ENCODE measurements at regions not wholly inside any gene's neighbourhood (a gene's known extent, or its start where the extent isn't known, plus 50 kb on each side); places are given as distances from the start of the nearest gene placed in this dataset.

GRCh38 chr1:199204231-199204630 is 565.4 kb downstream of the PTPRC start:
- no peaks in the 10 kb centered on the region for H3K36me3 ChIP-seq (ENCODE audit: insufficient read depth, low read length)
- H3F3A ChIP-seq (ENCODE audit: insufficient read depth, low read length, poor library complexity, severe bottlenecking) = no peaks in the 10 kb centered on the region
- H3K4me2 ChIP-seq (ENCODE audit: low read length) = no peak overlapping the region
- H4K20me1 ChIP-seq (ENCODE audit: insufficient read depth) = no peaks in the 10 kb centered on the region
- H3K9me3 ChIP-seq (ENCODE audit: low read length) = peaks cover 3% of the 10 kb centered on the region
- H3K9me2 ChIP-seq (ENCODE audit: insufficient read depth, low read length) = no peaks in the 10 kb centered on the region
- H2AFZ ChIP-seq (ENCODE audit: low read depth, low read length) = no peak overlapping the region
- H3K4me3 ChIP-seq (ENCODE audit: low read length) = no peak overlapping the region
- TF ChIP-seq EP300 (conservative IDR thresholded peaks at IDR 0.05; ENCODE audit: poor library complexity, severe bottlenecking) (no peak), EZH2 (IDR thresholded peaks at IDR 0.05; ENCODE audit: borderline replicate concordance, insufficient read depth, low read length, poor library complexity, severe bottlenecking) (no peak), TAF1 (IDR thresholded peaks at IDR 0.05; ENCODE audit: low read depth) (no peak), MXI1 (conservative IDR thresholded peaks at IDR 0.05; ENCODE audit: poor library complexity, severe bottlenecking) (no peak), RAD21 (conservative IDR thresholded peaks at IDR 0.05) (no peak), REST (IDR thresholded peaks at IDR 0.05; ENCODE audit: borderline replicate concordance) (no peak), SMC3 (conservative IDR thresholded peaks at IDR 0.05; ENCODE audit: poor library complexity) (no peak), POLR2AphosphoS5 (IDR thresholded peaks at IDR 0.05) (no peak)
- TF ChIP-seq, protein P1, sequence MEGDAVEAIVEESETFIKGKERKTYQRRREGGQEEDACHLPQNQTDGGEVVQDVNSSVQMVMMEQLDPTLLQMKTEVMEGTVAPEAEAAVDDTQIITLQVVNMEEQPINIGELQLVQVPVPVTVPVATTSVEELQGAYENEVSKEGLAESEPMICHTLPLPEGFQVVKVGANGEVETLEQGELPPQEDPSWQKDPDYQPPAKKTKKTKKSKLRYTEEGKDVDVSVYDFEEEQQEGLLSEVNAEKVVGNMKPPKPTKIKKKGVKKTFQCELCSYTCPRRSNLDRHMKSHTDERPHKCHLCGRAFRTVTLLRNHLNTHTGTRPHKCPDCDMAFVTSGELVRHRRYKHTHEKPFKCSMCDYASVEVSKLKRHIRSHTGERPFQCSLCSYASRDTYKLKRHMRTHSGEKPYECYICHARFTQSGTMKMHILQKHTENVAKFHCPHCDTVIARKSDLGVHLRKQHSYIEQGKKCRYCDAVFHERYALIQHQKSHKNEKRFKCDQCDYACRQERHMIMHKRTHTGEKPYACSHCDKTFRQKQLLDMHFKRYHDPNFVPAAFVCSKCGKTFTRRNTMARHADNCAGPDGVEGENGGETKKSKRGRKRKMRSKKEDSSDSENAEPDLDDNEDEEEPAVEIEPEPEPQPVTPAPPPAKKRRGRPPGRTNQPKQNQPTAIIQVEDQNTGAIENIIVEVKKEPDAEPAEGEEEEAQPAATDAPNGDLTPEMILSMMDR (IDR thresholded peaks at IDR 0.05; ENCODE audit: poor library complexity, severe bottlenecking) = no peak
- no peaks in the 10 kb centered on the region for H3K79me2 ChIP-seq (replicated peaks; ENCODE audit: insufficient read depth, low read length)
- no peak overlapping the region for H3K27ac ChIP-seq (ENCODE audit: low read length)
- H3K9ac ChIP-seq (ENCODE audit: low read length) = no peak overlapping the region
- H3K27me3 ChIP-seq (ENCODE audit: insufficient read depth, low read depth, low read length) = no peaks in the 10 kb centered on the region

- no peak for TF ChIP-seq POLR2AphosphoS5 (IDR thresholded peaks at IDR 0.05)
- no peak for TF ChIP-seq EP300 (conservative IDR thresholded peaks at IDR 0.05; ENCODE audit: poor library complexity, severe bottlenecking)
- TF ChIP-seq, protein P1 (IDR thresholded peaks at IDR 0.05; ENCODE audit: poor library complexity, severe bottlenecking) = no peak
- no peak for TF ChIP-seq MXI1 (conservative IDR thresholded peaks at IDR 0.05; ENCODE audit: poor library complexity, severe bottlenecking)
- no peak for TF ChIP-seq REST (IDR thresholded peaks at IDR 0.05; ENCODE audit: borderline replicate concordance)
- TF ChIP-seq EZH2 (IDR thresholded peaks at IDR 0.05; ENCODE audit: borderline replicate concordance, insufficient read depth, low read length, poor library complexity, severe bottlenecking) = no peak
- no peak overlapping the region for H3K9ac ChIP-seq (ENCODE audit: low read length)
- H3K9me2 ChIP-seq (ENCODE audit: insufficient read depth, low read length) = no peaks in the 10 kb centered on the region
- no peaks in the 10 kb centered on the region for H3F3A ChIP-seq (ENCODE audit: insufficient read depth, low read length, poor library complexity, severe bottlenecking)
- no peak overlapping the region for H2AFZ ChIP-seq (ENCODE audit: low read depth, low read length)
- no peaks in the 10 kb centered on the region for H4K20me1 ChIP-seq (ENCODE audit: insufficient read depth)
- H3K27me3 ChIP-seq (ENCODE audit: insufficient read depth, low read depth, low read length) = no peaks in the 10 kb centered on the region
- no peak overlapping the region for H3K27ac ChIP-seq (ENCODE audit: low read length)
- no peak overlapping the region for H3K4me2 ChIP-seq (ENCODE audit: low read length)
- H3K36me3 ChIP-seq (ENCODE audit: insufficient read depth, low read length) = no peaks in the 10 kb centered on the region
- no peak overlapping the region for H3K4me3 ChIP-seq (ENCODE audit: low read length)
- peaks cover 3% of the 10 kb centered on the region for H3K9me3 ChIP-seq (ENCODE audit: low read length)
- H3K79me2 ChIP-seq (replicated peaks; ENCODE audit: insufficient read depth, low read length) = no peaks in the 10 kb centered on the region
These were observed 567.1 kb downstream of the PTPRC start for GRCh38 chr1:199205740-199206441.

Measured in neural cell (in vitro differentiated cells).